HCT116 (cell line): ENCODE measurements at regions not wholly inside any gene's neighbourhood (a gene's known extent, or its start where the extent isn't known, plus 50 kb on each side); places are given as distances from the start of the nearest gene placed in this dataset.

ENCODE experiments used
- EGR1 ChIP-seq: IDR thresholded peaks from 2 replicates; pipeline ENCODE4 v1.6.1; 2012; ENCODE audit warnings: low read depth
- EZH2 ChIP-seq: fragments of 200-600 bp; sonication (generic); IDR thresholded peaks from 2 replicates; pipeline ENCODE4 v1.6.1; 2017; ENCODE audit warnings: antibody characterized with exemption, mixed run types
- EZH2phosphoT487 ChIP-seq: fragments of 200-600 bp; IDR thresholded peaks from 2 replicates; pipeline ENCODE4 v1.6.1; 2018; ENCODE audit warnings: antibody characterized with exemption, borderline replicate concordance
- POLR2A ChIP-seq: IDR thresholded peaks from 2 replicates; pipeline ENCODE4 v1.7.0; 2011; ENCODE audit warnings: borderline replicate concordance; ENCODE audit not compliant: insufficient read depth, insufficient read length; ENCODE audit errors: extremely low read depth
- POLR2AphosphoS5 ChIP-seq: IDR thresholded peaks from 2 replicates; pipeline ENCODE4 v1.6.1; 2011; ENCODE audit warnings: mild to moderate bottlenecking, low read depth, low read length, moderate library complexity
- RAD21 ChIP-seq: IDR thresholded peaks from 2 replicates; pipeline ENCODE4 v1.6.1; 2012; ENCODE audit warnings: low read depth, mild to moderate bottlenecking
- TF ChIP-seq, protein P1 (sequence below), 3 experiments: fragments of 200-600 bp in 1 of 3; sonication (generic) in 1 of 3; IDR thresholded peaks in 2 of 3; conservative IDR thresholded peaks in 1 of 3; 2 replicates each; pipeline ENCODE4 v1.5.1; 2012 to 2017; ENCODE audit warnings: low read depth in 2 of 3, low read length in 2 of 3, antibody characterized with exemption in 1 of 3, borderline replicate concordance in 1 of 3, control low read depth in 1 of 3, mild to moderate bottlenecking in 1 of 3, mixed read lengths in 1 of 3, mixed run types in 1 of 3, moderate library complexity in 1 of 3; ENCODE audit not compliant: insufficient read depth in 1 of 3
- TF ChIP-seq, protein P2 (sequence below): IDR thresholded peaks from 2 replicates; pipeline ENCODE4 v1.6.1; 2012; ENCODE audit warnings: low read depth
- TF ChIP-seq, protein P3 (sequence below): IDR thresholded peaks from 2 replicates; pipeline ENCODE4 v1.6.1; 2012

DNA sequence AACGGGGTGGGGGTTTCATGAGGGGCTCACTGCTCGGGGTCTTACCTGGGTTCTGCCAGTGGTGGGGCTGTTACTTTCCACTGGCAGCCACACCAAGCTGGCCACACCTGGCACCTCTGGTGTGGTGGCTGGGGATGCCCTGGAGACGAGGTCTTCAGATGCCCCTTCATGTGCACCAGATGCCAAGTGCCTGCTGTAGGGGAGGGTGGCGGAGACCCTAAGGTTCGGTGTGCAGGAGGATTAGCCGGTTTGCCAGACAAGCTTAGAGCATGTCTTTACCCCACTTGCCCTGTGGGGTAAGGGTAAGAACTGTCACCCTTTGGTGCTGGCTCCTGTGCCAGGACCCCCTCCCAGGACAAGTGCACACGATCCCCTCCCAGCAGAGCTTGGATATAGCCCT is 188.3 kb downstream of the TJP1 start:
- TF ChIP-seq, protein P1, sequence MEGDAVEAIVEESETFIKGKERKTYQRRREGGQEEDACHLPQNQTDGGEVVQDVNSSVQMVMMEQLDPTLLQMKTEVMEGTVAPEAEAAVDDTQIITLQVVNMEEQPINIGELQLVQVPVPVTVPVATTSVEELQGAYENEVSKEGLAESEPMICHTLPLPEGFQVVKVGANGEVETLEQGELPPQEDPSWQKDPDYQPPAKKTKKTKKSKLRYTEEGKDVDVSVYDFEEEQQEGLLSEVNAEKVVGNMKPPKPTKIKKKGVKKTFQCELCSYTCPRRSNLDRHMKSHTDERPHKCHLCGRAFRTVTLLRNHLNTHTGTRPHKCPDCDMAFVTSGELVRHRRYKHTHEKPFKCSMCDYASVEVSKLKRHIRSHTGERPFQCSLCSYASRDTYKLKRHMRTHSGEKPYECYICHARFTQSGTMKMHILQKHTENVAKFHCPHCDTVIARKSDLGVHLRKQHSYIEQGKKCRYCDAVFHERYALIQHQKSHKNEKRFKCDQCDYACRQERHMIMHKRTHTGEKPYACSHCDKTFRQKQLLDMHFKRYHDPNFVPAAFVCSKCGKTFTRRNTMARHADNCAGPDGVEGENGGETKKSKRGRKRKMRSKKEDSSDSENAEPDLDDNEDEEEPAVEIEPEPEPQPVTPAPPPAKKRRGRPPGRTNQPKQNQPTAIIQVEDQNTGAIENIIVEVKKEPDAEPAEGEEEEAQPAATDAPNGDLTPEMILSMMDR (IDR thresholded peaks at IDR 0.05 in 2 of 3, conservative IDR thresholded peaks at IDR 0.05 in 1 of 3; ENCODE audit: borderline replicate concordance in 1 of 3, insufficient read depth in 1 of 3, low read depth in 2 of 3, low read length in 2 of 3), result no peak
- TF ChIP-seq POLR2A (no peak), EGR1 (no peak), EZH2phosphoT487 (no peak), RAD21 (no peak), EZH2 (no peak), POLR2AphosphoS5 (no peak)
- TF ChIP-seq, protein P2, sequence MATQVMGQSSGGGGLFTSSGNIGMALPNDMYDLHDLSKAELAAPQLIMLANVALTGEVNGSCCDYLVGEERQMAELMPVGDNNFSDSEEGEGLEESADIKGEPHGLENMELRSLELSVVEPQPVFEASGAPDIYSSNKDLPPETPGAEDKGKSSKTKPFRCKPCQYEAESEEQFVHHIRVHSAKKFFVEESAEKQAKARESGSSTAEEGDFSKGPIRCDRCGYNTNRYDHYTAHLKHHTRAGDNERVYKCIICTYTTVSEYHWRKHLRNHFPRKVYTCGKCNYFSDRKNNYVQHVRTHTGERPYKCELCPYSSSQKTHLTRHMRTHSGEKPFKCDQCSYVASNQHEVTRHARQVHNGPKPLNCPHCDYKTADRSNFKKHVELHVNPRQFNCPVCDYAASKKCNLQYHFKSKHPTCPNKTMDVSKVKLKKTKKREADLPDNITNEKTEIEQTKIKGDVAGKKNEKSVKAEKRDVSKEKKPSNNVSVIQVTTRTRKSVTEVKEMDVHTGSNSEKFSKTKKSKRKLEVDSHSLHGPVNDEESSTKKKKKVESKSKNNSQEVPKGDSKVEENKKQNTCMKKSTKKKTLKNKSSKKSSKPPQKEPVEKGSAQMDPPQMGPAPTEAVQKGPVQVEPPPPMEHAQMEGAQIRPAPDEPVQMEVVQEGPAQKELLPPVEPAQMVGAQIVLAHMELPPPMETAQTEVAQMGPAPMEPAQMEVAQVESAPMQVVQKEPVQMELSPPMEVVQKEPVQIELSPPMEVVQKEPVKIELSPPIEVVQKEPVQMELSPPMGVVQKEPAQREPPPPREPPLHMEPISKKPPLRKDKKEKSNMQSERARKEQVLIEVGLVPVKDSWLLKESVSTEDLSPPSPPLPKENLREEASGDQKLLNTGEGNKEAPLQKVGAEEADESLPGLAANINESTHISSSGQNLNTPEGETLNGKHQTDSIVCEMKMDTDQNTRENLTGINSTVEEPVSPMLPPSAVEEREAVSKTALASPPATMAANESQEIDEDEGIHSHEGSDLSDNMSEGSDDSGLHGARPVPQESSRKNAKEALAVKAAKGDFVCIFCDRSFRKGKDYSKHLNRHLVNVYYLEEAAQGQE, result no peak
- TF ChIP-seq, protein P3, sequence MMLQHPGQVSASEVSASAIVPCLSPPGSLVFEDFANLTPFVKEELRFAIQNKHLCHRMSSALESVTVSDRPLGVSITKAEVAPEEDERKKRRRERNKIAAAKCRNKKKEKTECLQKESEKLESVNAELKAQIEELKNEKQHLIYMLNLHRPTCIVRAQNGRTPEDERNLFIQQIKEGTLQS, result no peak
